ENCODE measurements at regions not wholly inside any gene's neighbourhood (a gene's known extent, or its start where the extent isn't known, plus 50 kb on each side); places are given as distances from the start of the nearest gene placed in this dataset.

GRCh38 chr14:80095623-80096022, 115.7 kb downstream of the DIO2 start:
- Histone ChIP-seq H3K36me3 (ENCODE audit: control insufficient read depth in 1 of 2, insufficient read depth in 2 of 2, low read length in 2 of 2) (no peaks in the 10 kb centered on the region), H3K79me2 (ENCODE audit: insufficient read depth, low read length) (no peaks in the 10 kb centered on the region), H3K9ac (ENCODE audit: low read length) (no peak overlapping the region), H3K9me2 (ENCODE audit: insufficient read depth) (no peaks in the 10 kb centered on the region), H2AFZ (ENCODE audit: low read depth, low read length, poor library complexity, severe bottlenecking) (no peak overlapping the region), H3K9me3 (ENCODE audit: control insufficient read depth in 1 of 2, insufficient read depth in 1 of 2, low read depth in 1 of 2, low read length in 2 of 2) (peaks cover 0 to 4% of the 10 kb centered on the region in 2 experiments; a peak in 1 of 4 replicates), H3K27me3 (ENCODE audit: insufficient read depth, low read length) (no peaks in the 10 kb centered on the region), H4K20me1 (ENCODE audit: insufficient read depth) (no peaks in the 10 kb centered on the region), H3K4me3 (replicated peaks in 1 of 2; ENCODE audit: low read depth in 1 of 2, low read length in 2 of 2) (no peak overlapping the region), H3K4me1 (ENCODE audit: control insufficient read depth in 1 of 2, insufficient read depth in 2 of 2, low read length in 2 of 2) (no peaks in the 10 kb centered on the region), H3K4me2 (ENCODE audit: low read length) (no peak overlapping the region), H3K27ac (ENCODE audit: low read depth, low read length) (no peak overlapping the region)
- no peak for ATAC-seq
- ChIA-PET POLR2A (no interaction called here), RAD21 (ENCODE audit: low non-redundant PET in 1 of 2, low total read pairs in 2 of 2, uncharacterized antibody in 2 of 2, unreplicated experiment in 2 of 2) (no interaction called here), CTCF (no interaction called here)
- BruUV-seq (replicated peaks) = no TSS peak
- DNase-seq (ENCODE audit: low read depth, low spot score) = no peak
- intact Hi-C loops (cut with micrococcal nuclease) = no loop called here
- no peak for TF ChIP-seq ELF1 (IDR thresholded peaks at IDR 0.05; ENCODE audit: borderline replicate concordance, low read depth)
- no peak for TF ChIP-seq ZFX (IDR thresholded peaks at IDR 0.05)
- TF ChIP-seq FOSL1 (IDR thresholded peaks at IDR 0.05; ENCODE audit: low read depth) = no peak
- no peak for TF ChIP-seq POLR2A (IDR thresholded peaks at IDR 0.05; ENCODE audit: borderline replicate concordance, extremely low read depth, insufficient read depth, insufficient read length)
- no peak for TF ChIP-seq YY1 (IDR thresholded peaks at IDR 0.05; ENCODE audit: extremely low read depth, insufficient replicate concordance, low read depth, low read length)
- no peak for TF ChIP-seq ZNF274 (IDR thresholded peaks at IDR 0.05; ENCODE audit: low read depth, low read length)
- no peak for TF ChIP-seq CTCF (IDR thresholded peaks at IDR 0.05 in 2 of 3, conservative IDR thresholded peaks at IDR 0.05 in 1 of 3; ENCODE audit: borderline replicate concordance in 1 of 3, insufficient read depth in 1 of 3, low read depth in 2 of 3, low read length in 2 of 3)
- no peak for TF ChIP-seq EZH2phosphoT487 (IDR thresholded peaks at IDR 0.05; ENCODE audit: borderline replicate concordance)
- TF ChIP-seq SRF (IDR thresholded peaks at IDR 0.05; ENCODE audit: low read depth) = no peak
- TF ChIP-seq RAD21 (IDR thresholded peaks at IDR 0.05; ENCODE audit: low read depth) = no peak
- no peak for TF ChIP-seq SP1 (IDR thresholded peaks at IDR 0.05; ENCODE audit: low read depth)
- no peak for TF ChIP-seq POLR2AphosphoS5 (IDR thresholded peaks at IDR 0.05; ENCODE audit: low read depth, low read length)
- no peak for TF ChIP-seq CEBPB (IDR thresholded peaks at IDR 0.05; ENCODE audit: low read depth)
- TF ChIP-seq EGR1 (IDR thresholded peaks at IDR 0.05; ENCODE audit: low read depth) = no peak
- no peak for TF ChIP-seq TCF7L2 (IDR thresholded peaks at IDR 0.05; ENCODE audit: borderline replicate concordance, extremely low read depth, insufficient read depth, insufficient read length)

All from HCT116 (cell line).